Left kidney (tissue), 1 donor: ENCODE measurements at regions not wholly inside any gene's neighbourhood (a gene's known extent, or its start where the extent isn't known, plus 50 kb on each side); places are given as distances from the start of the nearest gene placed in this dataset.
A peak's percentile ranks its signal among the peaks of the same experiment; 100 is the strongest.

Experiments
- DNase-seq: peaks from one replicate; pipeline ENCODE4 v3.0.0-alpha.2; 2013

- DNase-seq, result no peak
Observed at GRCh38 chr14:22452330-22452729, 136.7 kb downstream of the DAD1 start.

DNA sequence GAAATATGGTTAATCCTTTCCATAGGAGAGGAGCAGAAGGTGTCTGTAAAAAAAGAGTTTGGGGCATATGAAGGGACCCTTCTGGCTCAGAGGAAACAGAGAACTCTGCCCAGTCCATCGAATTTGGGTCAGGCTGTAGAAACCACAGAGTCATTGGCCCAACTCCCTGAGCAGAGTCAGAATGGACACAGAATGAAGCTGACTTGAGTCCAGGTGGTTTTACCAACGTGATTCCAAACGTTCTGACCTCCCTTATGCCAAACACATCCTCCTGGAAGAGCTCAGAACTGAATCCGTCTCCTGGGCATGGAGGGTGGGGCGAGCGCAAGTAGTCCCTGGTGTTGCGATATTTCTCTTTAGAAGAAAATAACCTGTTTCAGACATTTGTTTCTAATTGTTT is 138.8 kb downstream of the DAD1 start:
- DNase-seq, result no peak

- no peak for DNase-seq
Observed at GRCh38 chr14:22449600-22449905, 139.5 kb downstream of the DAD1 start.

DNA sequence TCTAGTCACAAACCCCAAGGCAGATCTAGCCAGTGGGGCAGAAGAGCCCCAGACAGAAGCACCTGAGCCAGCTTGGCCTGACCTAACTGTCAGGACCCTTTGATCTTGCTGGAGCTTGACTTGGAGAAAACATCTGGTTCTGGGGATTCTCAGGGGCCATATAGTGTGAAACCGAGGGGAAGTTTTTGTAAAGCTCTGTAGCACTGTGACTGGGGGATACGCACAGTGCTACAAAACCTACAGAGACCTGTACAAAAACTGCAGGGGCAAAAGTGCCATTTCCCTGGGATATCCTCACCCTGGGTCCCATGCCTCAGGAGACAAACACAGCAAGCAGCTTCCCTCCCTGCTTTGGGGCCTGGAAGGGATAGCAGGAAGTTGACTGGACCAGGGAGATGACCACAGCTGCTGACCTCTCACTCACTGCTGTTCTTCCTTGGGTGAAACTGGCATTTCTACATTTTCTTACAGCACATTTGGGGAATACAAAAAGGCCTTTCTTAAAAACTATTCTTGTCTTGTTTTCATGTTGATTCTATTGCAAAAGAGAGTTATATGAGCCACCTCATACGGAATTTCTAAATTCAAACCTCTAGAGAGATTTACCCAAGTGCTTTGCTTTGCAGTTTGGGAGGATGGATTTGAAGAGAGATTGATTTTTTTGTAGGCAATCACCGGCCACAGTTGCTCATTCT is 140.0 kb downstream of the DAD1 start:
- no peak for DNase-seq

DNA sequence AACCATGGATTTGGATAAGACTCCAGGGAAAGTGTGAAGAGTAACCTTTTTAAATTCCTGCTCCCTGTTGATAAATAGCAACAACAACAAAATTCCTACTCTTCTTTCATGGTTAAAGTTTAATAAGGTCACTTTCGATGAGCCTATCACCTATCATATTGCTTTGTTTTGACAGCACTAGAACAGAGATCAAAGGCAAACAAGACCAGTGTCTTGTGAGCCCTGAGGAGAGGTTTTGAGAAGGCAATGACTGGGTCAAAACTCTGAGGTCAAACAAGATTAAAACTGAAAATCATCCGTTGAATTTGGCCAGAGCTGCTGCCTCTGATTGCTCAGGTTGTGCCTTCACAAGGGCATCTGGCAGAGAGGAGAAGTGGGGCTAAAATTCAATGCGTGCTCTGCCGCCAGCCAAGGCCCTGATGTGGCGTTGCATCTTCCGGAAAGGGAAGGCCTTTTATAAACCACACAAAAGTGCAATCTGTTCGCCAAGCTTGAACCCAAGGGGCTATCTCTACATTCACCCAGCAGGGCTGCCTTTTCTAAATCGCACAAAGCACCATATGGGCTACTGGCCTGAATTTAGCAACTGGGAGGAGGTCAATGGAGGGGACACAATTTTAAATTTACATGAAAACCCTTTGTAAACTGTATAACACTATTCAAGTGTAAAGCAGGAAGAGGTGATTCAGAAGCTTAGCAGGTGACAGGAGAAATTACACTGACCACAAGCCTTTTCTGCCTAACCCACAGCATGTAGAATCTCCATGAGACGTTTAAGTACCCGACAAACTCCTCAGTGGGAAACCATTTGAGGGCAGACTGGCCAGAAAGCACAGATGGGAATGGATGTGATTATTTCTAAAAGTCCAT is 140.8 kb downstream of the DAD1 start:
- no peak for DNase-seq

- DNase-seq, result no peak
Observed at GRCh38 chr14:22438742-22439141, 150.3 kb downstream of the DAD1 start.

DNA sequence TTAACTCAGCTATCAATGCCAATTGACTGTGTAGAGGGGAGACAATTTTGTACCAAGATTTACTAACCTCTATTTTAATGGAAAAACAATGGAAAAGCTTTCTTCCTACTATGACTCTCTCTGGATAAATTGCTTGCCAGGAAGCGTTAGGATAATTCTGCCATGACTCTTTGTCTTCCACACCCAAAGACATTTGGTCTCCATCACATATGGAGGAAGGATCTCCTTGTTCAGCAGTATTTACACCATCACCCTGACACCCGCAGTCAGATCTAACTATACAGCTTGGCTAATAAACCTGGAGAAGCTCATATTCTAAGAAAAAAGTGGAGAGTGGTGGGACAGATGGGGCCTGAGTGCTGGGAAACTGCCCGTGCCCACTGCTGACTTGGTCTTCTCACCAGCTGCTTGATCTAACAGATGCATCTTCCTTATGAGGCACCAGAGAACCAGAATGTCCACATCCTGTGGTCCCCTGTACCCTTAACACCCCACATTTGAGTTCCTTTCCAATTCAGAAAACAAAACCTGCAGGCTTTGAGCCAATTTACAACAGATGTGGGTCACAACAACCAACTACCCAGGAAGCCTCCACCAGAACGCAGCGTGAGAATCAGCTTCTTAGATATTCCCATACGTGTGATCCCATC is 154.0 kb downstream of the DAD1 start:
- no peak for DNase-seq

GRCh38 chr14:22434030-22434429 is 155.0 kb downstream of the DAD1 start:
- DNase-seq, result no peak

GRCh38 chr14:22433069-22433468 is 156.0 kb downstream of the DAD1 start:
- no peak for DNase-seq

DNA sequence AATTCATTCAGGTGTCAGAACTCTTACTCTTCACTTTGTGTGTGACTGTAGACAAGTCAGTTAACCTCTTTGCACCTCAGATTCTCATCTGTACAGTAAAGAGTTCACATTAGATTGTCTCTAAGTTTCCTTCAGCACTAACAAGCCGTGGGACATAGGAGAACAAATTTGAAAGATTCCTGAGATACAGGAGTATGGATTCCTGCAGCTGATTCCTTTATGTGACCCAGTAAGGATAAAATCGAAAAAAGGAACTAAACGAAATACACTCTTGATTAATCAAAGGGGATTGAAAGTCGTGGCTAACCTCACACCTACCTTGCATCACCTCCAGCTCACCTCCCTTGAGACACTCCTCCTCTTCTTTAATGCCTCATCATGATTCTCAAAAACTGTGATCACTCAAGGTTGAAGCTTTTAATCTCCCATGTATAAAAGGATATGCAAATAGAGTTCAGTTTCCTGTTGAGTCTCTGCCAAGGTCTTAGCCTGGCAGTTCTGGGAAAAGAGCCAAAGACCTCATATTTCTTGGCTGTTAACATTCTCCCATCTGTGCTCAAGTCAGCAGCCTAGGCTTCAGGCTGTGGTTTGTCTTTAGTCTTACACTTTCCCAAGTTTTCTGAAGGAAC is 156.6 kb downstream of the DAD1 start:
- DNase-seq, result peak; percentile 88

GRCh38 chr14:22429546-22430294 is 159.3 kb downstream of the DAD1 start:
- DNase-seq, result no peak

DNA sequence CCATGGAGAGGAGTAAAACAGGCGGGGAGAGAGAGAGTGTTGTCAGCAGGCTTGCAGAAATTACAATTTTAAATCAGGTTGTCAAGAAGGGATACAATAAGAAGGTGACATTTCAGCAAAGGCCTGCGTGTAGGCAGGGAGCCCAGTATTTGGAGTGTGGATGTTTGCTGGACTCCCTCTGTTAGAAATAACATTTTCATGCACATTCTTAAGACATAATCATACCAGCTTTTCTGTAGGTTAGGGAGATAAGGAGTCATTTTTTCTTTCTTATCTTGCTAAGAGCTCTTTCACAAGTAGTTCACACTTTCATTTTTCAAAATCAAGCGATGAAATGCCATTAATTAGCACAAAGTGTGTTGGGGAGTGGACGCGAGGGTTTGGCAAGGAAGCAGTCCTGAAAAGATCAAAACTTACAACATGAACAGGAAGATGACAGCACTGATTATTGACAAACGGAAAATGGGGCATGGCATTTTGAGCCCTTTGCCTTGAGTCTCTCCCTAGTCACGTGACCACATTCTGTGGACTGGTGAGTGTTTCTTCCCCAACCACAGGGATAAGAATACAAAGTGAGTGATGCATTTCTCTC is 160.2 kb downstream of the DAD1 start:
- DNase-seq, result no peak

DNA sequence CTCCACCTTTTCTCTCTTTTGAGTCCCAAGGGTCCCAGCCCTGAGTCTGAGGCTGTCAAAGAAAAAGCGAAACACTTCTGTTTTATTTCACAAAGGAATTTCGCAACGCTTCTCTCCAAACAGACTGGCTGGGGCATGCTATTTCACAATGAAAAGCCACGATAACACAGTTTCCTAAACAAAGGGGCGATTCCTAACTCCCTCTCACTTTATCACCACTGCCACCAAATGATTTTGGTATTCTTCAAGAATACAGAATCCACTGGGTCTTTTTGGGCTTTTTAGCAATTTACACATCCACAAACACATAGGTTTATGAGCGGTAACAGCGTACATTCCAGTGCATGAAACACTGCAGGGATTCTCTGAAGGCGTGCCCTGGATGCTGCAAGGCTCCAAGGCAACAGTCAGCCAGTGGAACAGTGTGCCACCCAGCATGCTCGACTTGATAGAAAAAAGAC is 161.2 kb downstream of the DAD1 start:
- no peak for DNase-seq

- no peak for DNase-seq
Observed at GRCh38 chr14:22426711-22427110, 162.3 kb downstream of the DAD1 start.

DNA sequence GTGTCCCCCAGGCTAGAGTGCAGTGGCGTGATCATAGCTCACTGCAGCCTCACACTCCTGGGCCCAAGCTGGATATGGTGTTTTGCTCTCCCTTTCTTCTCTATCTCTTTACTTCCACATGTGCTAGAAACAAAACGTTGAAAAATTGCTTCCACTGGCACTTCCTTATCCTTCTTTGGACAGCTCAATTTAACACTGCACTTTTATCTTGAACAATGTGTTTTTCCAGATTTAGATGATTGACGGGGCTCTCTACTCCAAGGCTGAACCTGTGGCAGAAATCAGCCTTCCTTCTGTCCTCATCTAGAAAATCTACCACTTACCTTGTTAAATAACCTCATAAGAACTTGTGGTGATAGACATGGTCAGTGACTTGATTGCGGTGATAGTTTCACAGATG is 165.1 kb downstream of the DAD1 start:
- no peak for DNase-seq

GRCh38 chr14:22422238-22422637 is 166.8 kb downstream of the DAD1 start:
- no peak for DNase-seq

GRCh38 chr14:22420598-22421186 is 168.3 kb downstream of the DAD1 start:
- DNase-seq, result no peak

DNA sequence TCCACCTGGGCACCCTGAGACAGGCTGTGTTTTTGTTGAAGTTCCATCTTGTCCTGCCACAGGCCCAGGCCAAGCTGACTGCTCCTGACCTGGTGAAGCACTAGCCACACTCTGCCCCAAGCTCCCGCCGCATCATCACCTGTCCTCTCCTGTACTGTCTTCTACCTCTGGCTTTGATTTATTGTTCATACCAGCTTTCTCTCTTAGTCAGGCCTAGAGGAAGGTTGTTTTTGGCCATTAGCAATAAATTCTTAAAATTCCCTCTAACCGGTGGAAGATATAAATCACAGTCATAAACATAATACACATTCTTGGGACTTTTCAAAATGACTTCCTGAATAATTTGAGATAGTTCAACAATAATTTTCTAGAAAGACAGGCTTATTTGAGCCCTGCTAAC is 169.4 kb downstream of the DAD1 start:
- no peak for DNase-seq

GRCh38 chr14:22418631-22419030 is 170.4 kb downstream of the DAD1 start:
- DNase-seq, result no peak

GRCh38 chr14:22417914-22418313 is 171.1 kb downstream of the DAD1 start:
- DNase-seq, result no peak

GRCh38 chr14:22416193-22416592 is 172.8 kb downstream of the DAD1 start:
- DNase-seq, result no peak
